Kidney capillary endothelial cell (primary cell): ENCODE measurements at regions not wholly inside any gene's neighbourhood (a gene's known extent, or its start where the extent isn't known, plus 50 kb on each side); places are given as distances from the start of the nearest gene placed in this dataset.
"Not testable (repeated sequence)": the region's sequence is repeated elsewhere in the genome, so short reads cannot be mapped to it uniquely, and the experiment has no call there.

Source experiments
- DNase-seq: peaks from one replicate; pipeline ENCODE4 v3.0.0-alpha.2; 2018; ENCODE audit warnings: low spot score

DNA sequence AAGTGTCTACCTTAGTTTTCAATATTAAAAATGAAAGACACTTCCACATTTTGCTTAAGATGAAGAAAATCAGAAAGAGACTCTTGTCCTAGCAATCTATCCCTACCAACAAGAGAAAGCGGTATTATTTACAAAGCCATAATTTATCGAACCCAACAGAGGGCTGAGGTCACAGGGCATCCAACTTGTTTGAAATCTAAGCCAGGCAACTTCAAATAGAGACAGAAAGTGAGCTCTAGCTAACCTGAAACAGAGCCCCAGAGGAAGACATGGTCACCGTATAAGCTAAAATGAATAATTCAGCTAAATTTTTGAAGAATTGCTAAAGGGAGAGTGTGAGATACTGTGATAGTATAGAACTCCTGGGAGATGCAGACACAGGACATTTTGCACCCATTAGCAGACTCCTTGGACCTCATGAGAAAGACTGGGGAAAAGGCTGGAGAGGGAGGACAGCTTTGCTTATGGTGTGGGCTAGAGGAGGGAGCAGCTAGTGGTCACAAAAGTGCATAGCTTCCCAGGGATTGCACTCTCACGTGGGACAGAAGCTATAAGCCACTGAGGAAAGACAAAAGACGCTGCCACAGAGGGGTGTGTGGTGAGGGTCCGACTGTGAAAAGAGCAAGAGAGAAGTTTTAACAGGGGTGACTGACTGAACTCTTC, 624.2 kb upstream of the GRIN3A start:
- no peak for DNase-seq

DNA sequence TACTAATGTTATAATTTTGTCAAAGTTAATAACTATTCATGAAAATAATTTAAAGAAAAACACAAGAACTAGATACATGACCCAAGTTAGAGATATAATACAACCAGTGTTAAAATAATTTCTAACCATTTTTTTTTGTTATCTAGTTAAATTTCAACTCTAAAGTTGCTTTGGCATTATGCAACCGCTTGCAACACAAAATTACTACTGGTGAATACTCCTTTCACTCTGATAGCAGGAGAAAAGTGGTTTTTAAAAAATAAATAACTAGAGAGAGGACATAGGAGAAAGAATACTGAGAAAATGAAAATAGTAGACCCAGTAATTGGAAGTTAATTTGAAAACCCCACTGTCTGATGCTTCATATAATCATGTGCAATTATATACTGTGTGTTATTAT, 622.4 kb upstream of the GRIN3A start:
- no peak for DNase-seq

DNA sequence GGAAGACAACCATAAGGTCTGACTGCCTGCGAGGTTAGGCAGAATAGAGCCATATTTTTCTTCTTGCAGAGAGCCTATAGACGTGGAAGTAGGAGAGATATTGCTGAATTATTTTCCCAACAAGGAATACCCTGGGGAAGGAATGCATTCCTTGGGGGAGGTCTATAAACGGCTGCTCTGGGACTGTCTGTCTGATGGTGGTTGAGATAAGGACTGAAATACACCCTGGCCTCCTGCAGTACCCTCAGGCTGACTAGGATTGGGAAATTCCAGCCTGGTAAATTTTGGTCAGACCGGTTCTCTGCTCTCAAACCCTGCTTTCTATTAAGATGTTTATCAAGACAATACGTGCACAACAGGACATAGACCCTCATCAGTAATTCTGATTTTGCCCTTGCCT, 617.5 kb upstream of the GRIN3A start:
- no peak for DNase-seq

DNA sequence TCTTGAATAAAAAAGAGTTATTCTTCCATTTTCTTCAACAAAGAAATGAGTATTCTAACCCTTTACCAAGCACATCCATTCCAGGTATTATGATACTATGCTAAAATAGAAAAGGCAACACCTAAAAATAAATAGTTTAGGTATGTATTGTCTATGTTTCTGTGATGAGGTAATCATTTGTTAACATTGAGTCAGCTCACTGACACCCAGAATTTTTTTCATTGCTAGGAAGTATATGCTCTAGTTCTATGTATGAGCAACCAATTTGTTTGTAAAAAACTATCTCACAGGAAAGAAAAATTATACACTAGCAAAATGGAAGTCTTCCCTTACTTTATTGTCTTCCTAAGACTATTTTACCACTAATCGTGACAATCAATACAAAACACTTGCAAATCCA, 615.6 kb upstream of the GRIN3A start:
- no peak for DNase-seq

DNA sequence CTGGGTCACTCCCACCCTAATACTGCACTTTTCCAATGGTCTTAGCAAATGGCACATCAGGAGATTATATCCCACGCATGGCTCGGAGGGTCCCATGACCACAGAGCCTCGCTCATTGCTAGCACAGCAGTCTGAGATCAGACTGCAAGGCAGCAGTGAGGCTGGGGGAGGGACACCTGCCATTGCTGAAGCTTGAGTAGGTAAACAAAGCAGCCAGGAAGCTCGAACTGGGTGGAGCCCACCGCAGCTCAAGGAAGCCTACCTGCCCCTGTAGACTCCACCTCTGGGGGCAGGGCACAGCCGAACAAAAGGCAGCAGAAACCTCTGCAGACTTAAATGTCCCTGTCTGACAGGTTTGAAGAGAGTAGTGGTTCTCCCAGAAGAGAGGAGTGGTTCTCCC, 599.0 kb upstream of the GRIN3A start:
- not testable (repeated sequence) for DNase-seq

DNA sequence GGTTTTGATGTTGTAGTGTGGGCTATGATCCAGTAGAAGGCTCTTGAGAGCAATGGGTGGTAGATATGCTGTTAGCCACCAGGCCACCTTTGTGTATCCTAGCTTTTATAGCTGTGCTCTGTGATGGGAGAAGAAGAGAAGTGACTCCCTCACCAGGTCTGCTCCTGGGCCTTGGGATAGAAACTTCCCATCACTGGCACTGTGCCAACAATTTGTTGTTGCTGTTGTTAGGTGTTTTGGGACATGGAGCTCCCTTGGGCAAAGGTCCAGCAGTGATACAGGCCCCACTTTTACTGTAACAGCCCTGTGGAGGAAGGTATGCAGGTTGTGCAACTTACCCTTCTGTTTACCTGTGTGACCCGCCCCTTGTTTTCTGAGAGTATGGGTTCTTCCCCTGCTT, 570.9 kb upstream of the GRIN3A start:
- DNase-seq = no peak

DNA sequence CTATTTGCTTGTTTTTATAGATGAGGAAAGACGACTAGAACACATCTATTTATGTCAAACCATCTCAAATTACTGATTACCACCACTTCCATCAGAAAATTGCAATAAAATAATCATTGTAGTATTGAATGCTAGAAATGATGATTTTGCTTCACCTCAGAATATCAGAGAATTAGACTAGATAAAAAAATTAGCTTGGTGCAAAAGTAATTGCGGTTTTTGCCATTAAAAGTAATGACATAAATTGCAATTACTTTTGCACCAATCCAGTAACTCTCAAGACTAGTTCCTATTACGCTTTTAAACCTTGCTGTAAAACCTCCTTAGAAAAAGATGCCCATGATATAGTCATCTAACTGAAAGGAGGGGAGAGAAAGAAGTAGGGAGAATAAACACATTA, 556.7 kb upstream of the GRIN3A start:
- no peak for DNase-seq

DNA sequence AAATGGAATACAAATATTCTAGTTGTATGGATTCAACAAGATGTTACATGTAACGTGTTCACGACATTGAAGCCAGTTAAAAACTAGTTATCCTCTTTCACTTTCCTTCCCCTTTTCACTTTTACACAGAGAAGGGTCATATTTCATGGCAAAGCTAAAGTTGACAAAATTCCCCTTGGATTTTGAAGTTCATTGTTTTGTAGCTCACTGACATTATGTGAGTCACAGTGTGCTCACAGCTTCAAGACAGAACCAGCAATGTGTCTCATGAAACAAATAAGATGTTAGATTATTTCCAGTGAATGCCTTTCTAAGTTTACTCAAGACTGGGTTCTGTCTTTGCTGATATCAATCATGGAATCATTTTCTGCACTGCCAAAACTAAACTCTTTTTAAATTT, 535.5 kb upstream of the GRIN3A start:
- DNase-seq = no peak

DNA sequence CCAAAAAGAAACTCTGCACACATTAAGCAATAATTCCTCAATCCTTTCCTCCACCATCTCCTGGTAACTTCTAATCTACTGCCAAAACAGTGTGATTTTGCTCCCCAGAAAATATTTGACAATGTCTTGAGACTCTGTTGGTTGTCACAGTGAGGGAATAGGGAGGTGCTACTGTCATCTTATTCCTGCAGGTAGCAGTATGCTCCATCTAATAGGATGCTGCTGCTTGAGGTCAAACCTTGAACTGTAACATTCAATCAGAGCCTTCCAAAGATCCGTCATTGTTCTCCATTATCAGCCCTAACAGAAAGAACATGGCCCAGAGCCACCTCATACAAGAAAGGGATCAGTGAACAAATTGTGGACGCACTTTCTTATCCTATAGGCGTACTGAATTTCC, 514.7 kb upstream of the GRIN3A start:
- no peak for DNase-seq

DNA sequence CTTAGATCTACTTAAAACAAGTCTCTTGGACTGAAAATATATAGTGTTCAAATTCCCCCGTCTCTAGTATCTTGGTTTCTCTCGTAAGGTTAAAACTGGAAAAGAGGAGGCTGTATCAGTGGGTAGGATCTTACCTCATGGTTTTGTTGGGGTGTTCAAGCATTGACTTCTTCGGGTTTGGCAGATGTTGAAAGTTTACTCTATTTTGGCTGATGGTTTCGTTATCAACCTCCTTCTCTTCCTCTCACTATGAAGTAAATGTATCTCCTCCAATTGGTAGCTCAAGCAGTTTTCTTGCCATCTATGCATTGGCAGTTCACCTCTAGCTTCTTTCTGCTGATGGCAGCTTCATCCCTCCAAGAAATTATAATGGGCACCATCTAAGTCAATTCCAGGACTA, 506.5 kb upstream of the GRIN3A start:
- no peak for DNase-seq

DNA sequence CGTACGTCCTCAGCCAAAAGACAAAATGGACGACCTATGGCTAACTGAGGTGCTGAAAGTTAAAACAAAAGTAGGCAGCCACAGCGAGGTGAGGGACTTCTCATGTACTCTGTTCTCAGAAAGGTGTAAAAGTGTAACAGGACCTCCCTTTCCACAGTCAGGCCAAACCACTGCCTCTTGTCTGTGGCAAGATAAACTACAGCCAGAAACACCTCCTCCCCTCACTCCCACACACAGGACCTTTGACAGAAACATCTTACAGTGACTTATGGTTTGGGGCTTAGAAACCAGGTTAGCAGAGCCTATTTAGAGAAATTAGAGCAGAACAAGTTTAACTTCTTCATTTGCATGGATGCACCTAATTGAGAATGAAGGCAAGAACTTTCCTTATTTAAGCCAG, 499.1 kb upstream of the GRIN3A start:
- DNase-seq = no peak

DNA sequence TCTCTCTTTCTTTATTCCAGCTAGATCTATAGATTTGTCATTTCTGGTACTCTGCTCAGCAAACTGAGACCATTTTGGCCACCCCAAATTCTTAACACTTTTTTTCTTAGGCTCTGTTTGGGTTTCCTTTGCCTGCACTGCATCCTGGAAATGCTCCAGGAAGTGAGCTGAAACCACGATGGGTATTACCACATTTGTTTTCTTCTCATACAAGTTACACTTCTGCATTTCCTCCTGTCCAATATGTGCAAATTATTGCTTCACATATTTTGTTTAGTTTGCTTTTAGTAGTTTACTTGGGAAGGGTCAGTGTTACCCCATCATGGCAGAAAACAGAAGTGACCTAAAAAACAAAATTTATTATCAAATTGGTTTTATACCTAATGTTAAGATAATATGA, 498.6 kb upstream of the GRIN3A start:
- no peak for DNase-seq

DNA sequence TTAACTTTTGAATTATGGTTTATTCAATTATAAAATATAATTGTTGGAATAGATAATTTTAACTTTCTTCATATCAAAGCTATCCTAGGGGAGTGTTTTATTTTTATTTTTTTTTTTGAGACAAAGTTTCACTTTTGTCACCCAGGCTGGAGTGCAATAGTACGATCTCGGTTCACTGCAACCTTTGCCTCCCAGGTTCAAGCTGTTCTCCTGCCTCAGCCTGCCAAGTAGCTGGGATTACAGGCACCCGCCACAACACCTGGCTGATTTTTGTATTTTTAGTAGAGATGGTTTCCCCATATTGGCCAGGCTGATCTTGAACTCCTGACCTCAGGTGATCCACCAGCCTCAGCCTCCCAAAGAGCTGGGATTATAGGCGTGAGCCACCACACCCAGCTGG, 489.0 kb upstream of the GRIN3A start:
- DNase-seq = not testable (repeated sequence)

DNA sequence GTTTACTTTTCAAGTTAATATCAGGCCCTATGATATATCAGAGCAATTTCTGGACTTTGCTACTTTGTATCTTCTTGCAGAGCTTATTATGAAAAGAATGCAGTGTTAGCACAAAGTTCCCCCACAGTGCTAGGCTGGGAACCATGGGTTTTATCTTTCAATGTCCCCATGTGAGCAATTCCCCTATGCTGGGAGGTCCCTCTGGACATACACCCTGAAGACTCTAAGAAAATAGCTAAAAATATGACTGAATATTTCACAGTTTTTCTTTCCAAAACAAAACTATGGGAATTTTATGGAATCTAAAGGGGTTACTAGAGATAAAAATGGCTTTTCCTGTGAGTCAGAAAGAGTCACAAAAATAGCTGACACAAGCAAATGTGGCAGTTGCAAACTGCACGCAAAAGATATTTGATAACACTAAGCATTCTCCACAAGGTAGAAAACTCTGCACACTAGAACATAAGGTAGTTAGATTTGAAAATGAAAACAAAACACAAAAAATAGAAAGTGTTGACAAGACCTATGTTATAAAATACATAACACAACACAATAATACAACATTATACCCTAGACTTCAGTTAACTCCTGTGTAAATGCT, 487.5 kb upstream of the GRIN3A start:
- DNase-seq = no peak

DNA sequence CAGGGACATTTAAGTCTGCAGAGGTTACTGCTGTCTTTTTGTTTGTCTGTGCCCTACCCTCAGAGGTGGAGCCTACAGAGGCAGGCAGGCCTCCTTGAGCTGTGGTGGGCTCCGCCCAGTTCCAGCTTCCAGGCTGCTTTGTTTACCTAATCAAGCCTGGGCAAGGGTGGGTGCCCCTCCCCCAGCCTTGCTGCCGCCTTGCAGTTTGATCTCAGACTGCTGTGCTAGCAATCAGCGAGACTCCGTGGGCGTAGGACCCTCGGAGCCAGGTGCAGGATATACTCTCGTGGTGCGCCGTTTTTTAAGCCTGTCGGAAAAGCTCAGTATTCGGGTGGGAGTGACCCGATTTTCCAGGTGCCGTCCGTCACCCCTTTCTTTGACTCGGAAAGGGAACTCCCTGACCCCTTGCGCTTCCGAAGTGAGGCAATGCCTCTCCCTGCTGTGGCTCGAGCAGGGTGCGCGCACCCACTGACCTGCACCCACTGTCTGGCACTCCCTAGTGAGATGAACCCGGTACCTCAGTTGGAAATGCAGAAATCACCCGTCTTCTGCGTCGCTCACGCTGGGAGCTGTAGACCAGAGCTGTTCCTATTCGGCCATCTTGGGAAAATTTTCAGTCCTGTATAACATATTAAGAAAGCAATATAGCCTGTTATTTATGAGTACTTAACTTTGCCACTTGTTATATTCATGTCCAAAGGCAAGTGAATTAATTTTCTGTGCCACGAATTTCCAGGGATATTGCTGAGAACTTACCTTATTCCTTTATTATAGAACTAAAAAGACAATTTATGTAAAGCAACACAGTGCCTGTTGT, 485.1 kb upstream of the GRIN3A start:
- not testable (repeated sequence) for DNase-seq

DNA sequence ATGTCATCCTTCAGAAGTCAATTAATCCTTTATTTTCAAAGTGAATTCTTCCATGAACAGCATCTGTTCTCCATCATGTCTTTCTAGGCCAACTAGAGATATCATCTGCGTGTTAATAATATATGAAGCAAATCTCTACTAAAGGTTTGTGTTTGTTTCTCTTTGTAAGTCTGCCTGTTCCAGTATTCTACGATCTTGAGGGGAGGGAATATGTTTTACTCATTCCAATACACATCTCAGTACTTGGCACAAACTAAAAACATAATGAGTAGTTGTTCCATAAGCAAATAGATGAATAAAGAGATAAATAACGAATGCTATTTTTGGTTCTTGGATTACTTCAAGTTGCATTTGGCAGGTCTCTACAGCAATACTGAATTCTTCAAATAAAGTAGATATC, 470.7 kb upstream of the GRIN3A start:
- DNase-seq = no peak

DNA sequence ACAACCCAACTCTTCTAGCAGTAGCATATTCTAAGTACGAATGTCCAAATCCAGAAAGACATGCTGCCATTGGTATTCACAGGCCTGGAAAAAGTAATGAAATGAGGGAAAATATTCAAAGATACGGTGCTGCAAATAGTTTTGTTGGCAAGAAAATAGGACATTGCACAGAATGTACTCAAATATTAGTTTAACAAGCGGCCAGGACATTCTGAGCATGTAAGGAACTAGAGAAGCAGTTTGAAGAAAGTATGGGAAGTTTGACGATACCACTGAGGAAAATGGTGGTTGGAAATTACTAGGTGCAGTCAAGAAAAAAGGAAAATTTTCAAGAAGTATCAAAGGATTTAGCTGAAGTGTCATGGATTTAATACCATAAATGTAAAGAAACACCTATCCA, 468.0 kb upstream of the GRIN3A start:
- DNase-seq = no peak

DNA sequence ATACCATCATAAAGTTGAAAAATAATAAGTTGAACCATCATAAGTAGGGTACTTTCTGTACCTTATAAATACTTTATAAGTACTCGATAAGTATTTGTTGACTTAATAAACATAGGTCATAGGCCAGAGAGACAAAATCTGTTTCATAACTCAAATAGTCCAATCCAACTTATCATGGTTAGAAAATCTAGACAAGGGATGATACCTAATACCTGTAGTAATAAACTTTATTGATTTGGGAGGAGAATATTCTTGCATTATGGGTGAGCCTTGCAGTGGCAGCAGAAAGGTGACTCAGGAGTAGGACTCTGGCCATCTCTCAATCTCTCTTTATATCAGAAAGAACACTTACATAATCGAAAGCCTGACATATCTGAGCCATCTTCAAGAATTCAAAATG, 466.8 kb upstream of the GRIN3A start:
- DNase-seq = no peak

DNA sequence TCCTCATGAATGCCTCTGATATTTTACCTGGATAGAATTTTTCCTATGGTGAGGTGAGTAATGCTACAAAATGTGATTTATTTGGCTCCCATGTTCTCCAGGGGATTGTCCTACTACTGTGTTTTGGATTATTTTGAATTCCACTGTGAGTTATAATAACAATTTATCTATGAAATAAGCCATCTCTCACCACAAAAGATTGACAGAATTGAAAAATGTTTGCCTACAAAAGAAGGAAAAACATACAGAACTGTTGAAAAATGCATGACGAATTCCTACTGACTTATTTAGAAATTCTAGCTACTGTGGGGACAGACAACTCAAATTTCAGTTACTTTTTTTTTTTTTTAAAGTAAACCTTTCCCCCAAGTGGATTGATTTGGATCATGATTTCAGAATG, 463.7 kb upstream of the GRIN3A start:
- no peak for DNase-seq

DNA sequence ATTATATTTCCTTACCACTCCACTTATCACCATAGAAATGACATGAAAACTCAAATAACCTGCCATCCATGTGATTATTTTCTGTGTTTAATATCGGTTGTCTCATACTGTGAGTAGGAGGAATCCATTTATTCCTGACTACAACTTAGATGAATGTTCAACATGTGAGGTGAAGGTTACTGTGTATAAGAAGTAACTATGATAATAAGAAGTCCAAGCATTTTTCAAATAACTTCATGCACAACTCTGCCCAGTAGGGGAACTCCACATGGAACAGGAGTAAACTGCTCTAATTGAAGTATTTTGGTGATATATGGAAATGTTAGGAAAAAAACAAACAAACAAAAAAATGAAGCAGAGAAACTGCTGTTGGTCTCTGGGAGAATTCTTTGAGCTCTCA, 447.5 kb upstream of the GRIN3A start:
- DNase-seq = no peak

DNA sequence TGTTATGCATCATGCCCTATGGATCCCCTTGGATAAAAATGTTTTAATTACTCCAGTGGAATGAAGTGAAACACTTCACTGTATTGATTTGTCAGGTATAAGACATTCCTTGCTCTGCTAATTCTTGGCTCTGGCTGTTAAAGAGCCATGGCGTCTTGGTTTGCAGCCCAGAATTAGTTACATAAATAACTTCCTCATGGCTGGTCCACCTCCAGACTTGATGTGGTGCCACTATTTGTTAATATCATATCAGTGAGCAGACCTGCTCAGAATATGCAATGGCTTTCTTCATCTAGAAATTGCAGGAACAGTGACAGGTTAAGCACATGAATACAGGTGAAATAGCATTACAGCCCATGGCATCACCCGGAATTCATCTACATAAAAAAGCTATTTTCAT, 446.9 kb upstream of the GRIN3A start:
- no peak for DNase-seq

DNA sequence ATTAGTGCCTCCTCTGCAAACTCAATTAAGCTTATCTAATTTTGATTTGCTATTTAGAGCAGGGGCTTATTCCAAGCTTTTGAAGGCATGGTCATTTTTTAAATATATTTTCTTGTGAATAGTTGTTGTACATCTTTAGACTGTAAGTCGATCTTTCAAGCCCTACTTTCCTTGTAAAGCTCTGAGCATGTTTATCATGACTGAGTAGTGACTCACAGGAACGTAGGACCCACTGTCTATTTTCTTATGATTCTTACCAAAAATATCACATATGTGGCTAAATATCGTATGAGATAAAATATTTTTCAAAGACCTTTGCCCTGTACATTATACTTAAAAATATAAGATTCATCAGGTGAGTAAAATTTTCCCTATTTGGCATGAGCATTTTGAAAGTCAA, 440.4 kb upstream of the GRIN3A start:
- no peak for DNase-seq

DNA sequence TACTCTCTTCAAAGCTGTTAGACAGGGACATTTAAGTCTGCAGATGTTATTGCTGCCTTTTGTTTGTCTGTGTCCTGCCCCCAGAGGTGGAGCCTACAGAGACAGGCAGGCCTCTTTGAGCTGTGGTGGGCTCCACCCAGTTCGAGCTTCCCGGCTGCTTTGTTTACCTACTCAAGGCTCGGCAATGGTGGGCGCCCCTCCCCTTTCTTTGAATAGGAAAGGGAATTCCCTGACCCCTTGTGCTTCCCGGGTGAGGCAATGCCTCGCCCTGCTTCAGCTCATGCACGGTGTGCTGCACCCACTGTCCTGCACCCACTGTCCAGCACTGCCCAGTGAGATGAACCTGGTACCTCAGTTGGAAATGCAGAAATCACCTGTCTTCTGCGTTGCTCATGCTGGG, 435.8 kb upstream of the GRIN3A start:
- not testable (repeated sequence) for DNase-seq

DNA sequence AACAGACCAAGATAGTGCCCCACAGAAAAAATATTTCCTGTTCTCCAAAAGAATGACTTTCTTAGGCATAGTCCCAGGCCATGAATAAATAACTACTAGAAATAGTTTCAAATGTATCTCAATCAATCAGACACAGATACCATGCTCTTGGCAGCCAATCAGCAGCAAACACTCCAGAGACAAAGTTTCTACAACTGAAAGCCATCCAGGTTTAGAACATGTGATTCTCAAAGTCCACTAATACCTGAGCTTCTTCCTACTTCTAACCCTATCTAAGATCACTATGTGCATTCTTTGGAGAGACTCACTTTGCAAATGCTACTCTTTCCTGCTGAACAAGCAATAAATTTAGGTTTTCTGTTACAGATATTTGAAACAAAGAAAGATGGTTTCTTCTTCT, 425.8 kb upstream of the GRIN3A start:
- DNase-seq = no peak
